Adrenal gland (tissue), 5 donors: ENCODE measurements at regions not wholly inside any gene's neighbourhood (a gene's known extent, or its start where the extent isn't known, plus 50 kb on each side); places are given as distances from the start of the nearest gene placed in this dataset.

Source experiments
- CTCF ChIP-seq, 6 experiments: fragments of 450-650 bp in 4 of 6; fragments of 200-600 bp in 2 of 6; sonication (generic) in 1 of 6; IDR thresholded peaks; 1 replicate in 5 of 6; 2 replicates in 1 of 6; pipeline versions ENCODE4 v1.5.1 to v1.8.0; 2016 to 2021; ENCODE audit warnings: antibody characterized with exemption in 6 of 6, mild to moderate bottlenecking in 2 of 6, moderate library complexity in 1 of 6
- POLR2A ChIP-seq, 2 donors: fragments of 450-650 bp; IDR thresholded peaks; one replicate each; pipeline ENCODE4 v1.6.1; 2017; ENCODE audit warnings: antibody characterized with exemption in 2 of 2, mild to moderate bottlenecking in 2 of 2, moderate library complexity in 1 of 2
- donor health status: DM: no; HTN: no; CAD: no.

- TF ChIP-seq CTCF (IDR thresholded peaks at IDR 0.05) (no peak), POLR2A (IDR thresholded peaks at IDR 0.05) (no peak)
These were observed 60.4 kb upstream of the SLC8A1 start for GRCh38 chr2:40512256-40512655.
